ENCODE measurements at regions not wholly inside any gene's neighbourhood (a gene's known extent, or its start where the extent isn't known, plus 50 kb on each side); places are given as distances from the start of the nearest gene placed in this dataset.

GRCh38 chr5:167533814-167534795 lies 757.3 kb upstream of the WWC1 start:
- Histone ChIP-seq H3K27ac (ENCODE audit: low read depth, low read length) (no peak overlapping the region), H3K27me3 (ENCODE audit: control insufficient read depth, insufficient read depth, low read length) (no peaks in the 10 kb centered on the region), H3K9ac (ENCODE audit: low read length) (no peak overlapping the region), H3K36me3 (ENCODE audit: control insufficient read depth, insufficient read depth, low read length) (no peaks in the 10 kb centered on the region), H3K4me1 (ENCODE audit: control insufficient read depth, insufficient read depth, low read length) (peaks cover 14% of the 10 kb centered on the region), H3K4me3 (ENCODE audit: low read depth, low read length) (no peak overlapping the region), H3K9me3 (ENCODE audit: control insufficient read depth, insufficient read depth, low read depth, low read length) (peaks cover 8% of the 10 kb centered on the region; the same call in 1 of the 2 replicates)

DNA sequence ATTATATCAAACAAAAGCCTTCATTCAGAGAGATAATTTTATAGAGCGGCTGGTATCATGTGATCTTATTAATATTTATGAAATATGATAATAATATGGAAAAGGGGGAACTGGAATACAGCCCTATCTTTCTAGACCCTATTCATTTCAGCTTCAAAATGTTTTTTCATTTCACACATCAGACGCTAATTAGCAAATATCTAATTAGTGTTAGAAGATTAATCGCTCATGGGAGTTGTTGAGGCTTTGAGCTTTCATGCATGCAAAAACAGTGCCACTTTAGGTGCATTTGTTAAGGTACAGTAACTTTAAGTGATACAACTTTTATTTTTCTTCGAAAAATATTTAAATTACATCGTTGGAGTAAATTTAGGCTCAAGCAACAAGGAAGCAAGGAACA lies 751.7 kb upstream of the WWC1 start:
- H3K4me1 ChIP-seq (ENCODE audit: control insufficient read depth, insufficient read depth, low read length) = no peaks in the 10 kb centered on the region
- H3K4me3 ChIP-seq (ENCODE audit: low read depth, low read length) = no peak overlapping the region
- H3K27me3 ChIP-seq (ENCODE audit: control insufficient read depth, insufficient read depth, low read length) = no peaks in the 10 kb centered on the region
- no peaks in the 10 kb centered on the region for H3K36me3 ChIP-seq (ENCODE audit: control insufficient read depth, insufficient read depth, low read length)
- H3K9me3 ChIP-seq (ENCODE audit: control insufficient read depth, insufficient read depth, low read depth, low read length) = peaks cover 8% of the 10 kb centered on the region; the same call in 1 of the 2 replicates
- H3K9ac ChIP-seq (ENCODE audit: low read length) = no peak overlapping the region
- H3K27ac ChIP-seq (ENCODE audit: low read depth, low read length) = no peak overlapping the region

- Histone ChIP-seq H3K9ac (ENCODE audit: low read length) (no peak overlapping the region), H3K27me3 (ENCODE audit: control insufficient read depth, insufficient read depth, low read length) (no peaks in the 10 kb centered on the region), H3K36me3 (ENCODE audit: control insufficient read depth, insufficient read depth, low read length) (no peaks in the 10 kb centered on the region), H3K4me1 (ENCODE audit: control insufficient read depth, insufficient read depth, low read length) (peaks cover 13% of the 10 kb centered on the region), H3K9me3 (ENCODE audit: control insufficient read depth, insufficient read depth, low read depth, low read length) (no peaks in the 10 kb centered on the region), H3K27ac (ENCODE audit: low read depth, low read length) (no peak overlapping the region), H3K4me3 (ENCODE audit: low read depth, low read length) (no peak overlapping the region)
Measured at GRCh38 chr5:167546270-167546669, 745.2 kb upstream of the WWC1 start.

DNA sequence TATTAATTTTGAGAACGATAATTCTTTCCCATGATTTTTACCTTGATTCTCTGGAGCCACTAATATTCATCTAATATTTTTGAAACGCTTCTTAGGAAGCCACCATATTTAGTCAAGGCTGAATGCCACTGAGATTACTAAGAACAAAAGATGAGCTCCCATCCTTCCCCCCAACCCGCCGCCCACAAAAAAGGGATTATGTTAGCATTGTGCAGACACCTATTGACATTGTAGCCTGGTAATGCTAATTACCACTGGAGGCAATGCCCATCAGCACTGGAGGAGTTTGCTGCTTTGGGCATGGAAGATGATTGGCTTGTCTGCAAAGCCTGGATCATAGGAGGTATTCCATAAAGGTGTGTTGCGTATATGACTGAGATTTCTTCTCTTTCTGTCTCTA lies 739.1 kb upstream of the WWC1 start:
- H3K27ac ChIP-seq (ENCODE audit: low read depth, low read length) = no peak overlapping the region
- no peaks in the 10 kb centered on the region for H3K36me3 ChIP-seq (ENCODE audit: control insufficient read depth, insufficient read depth, low read length)

DNA sequence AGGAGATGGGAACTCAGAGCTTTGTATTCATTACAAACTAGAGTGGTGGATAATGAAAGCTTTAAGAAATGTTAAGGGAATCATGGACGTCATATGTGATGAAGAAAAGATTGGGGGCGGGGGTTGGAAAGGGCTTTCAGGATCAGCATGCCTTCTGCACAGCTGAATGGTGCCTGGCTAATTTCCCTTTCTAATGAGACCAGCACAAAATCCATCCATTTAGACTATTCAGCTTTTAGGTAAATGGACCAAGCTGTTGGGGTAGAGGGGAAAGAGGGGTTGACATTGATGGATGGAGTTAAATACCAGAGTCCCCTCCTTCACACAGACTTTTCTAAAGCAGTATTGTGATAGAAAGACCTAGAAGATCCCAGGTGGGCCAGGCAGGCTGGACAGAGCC lies 737.9 kb upstream of the WWC1 start:
- no peak overlapping the region for H3K9ac ChIP-seq (ENCODE audit: low read length)
- no peaks in the 10 kb centered on the region for H3K36me3 ChIP-seq (ENCODE audit: control insufficient read depth, insufficient read depth, low read length)
- H3K4me1 ChIP-seq (ENCODE audit: control insufficient read depth, insufficient read depth, low read length) = peaks cover 21% of the 10 kb centered on the region
- no peaks in the 10 kb centered on the region; the same call in 1 of the 2 replicates for H3K9me3 ChIP-seq (ENCODE audit: control insufficient read depth, insufficient read depth, low read depth, low read length)
- no peak overlapping the region for H3K4me3 ChIP-seq (ENCODE audit: low read depth, low read length)
- no peaks in the 10 kb centered on the region for H3K27me3 ChIP-seq (ENCODE audit: control insufficient read depth, insufficient read depth, low read length)
- no peak overlapping the region for H3K27ac ChIP-seq (ENCODE audit: low read depth, low read length)

More for the DNA sequence above, 739.1 kb upstream of the WWC1 start:
- Histone ChIP-seq H3K4me3 (ENCODE audit: low read depth, low read length) (no peak overlapping the region), H3K9ac (ENCODE audit: low read length) (no peak overlapping the region), H3K4me1 (ENCODE audit: control insufficient read depth, insufficient read depth, low read length) (peaks cover 21% of the 10 kb centered on the region), H3K9me3 (ENCODE audit: control insufficient read depth, insufficient read depth, low read depth, low read length) (no peaks in the 10 kb centered on the region), H3K27me3 (ENCODE audit: control insufficient read depth, insufficient read depth, low read length) (no peaks in the 10 kb centered on the region)

DNA sequence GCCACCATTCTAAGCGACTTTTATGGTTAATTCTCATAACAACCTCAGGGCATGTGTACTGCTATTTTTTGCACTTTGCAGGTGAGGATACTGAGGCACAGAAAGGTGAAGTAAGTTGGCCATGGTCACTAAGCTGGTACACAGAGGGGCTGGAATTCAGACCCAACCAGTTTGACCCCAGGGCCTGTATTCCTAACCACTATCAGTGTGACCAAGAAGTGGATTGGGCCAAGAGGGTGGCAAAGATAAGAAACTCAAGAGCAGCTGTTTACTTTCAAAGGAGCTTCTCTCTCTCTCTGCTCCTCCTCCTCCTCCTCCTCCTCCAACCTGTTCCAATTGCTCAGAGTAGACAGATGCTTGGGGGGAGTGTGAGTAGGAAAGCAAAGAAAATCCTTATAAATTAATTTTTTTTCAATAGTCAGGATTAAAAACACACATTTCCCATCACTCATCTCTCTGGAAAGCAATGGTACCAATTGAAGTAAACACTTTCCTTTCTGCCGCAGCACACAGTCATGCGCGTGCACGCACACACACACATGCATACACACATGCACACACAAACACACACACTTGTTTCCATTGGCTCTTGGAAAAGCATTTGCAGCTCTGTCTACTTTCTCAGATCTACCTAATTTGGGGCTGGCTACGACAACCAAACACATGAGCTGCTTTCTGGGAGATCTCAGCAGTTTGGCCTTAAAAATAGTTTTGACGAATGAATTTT lies 736.7 kb upstream of the WWC1 start:
- H3K36me3 ChIP-seq (ENCODE audit: control insufficient read depth, insufficient read depth, low read length) = no peaks in the 10 kb centered on the region
- H3K27ac ChIP-seq (ENCODE audit: low read depth, low read length) = no peak overlapping the region
- H3K27me3 ChIP-seq (ENCODE audit: control insufficient read depth, insufficient read depth, low read length) = no peaks in the 10 kb centered on the region
- H3K4me1 ChIP-seq (ENCODE audit: control insufficient read depth, insufficient read depth, low read length) = peaks cover 16% of the 10 kb centered on the region
- no peak overlapping the region for H3K4me3 ChIP-seq (ENCODE audit: low read depth, low read length)
- H3K9me3 ChIP-seq (ENCODE audit: control insufficient read depth, insufficient read depth, low read depth, low read length) = no peaks in the 10 kb centered on the region; the same call in 1 of the 2 replicates
- no peak overlapping the region for H3K9ac ChIP-seq (ENCODE audit: low read length)

- no peaks in the 10 kb centered on the region; the same call in 1 of the 2 replicates for H3K9me3 ChIP-seq (ENCODE audit: control insufficient read depth, insufficient read depth, low read depth, low read length)
- H3K4me1 ChIP-seq (ENCODE audit: control insufficient read depth, insufficient read depth, low read length) = peaks cover 11% of the 10 kb centered on the region
- no peak overlapping the region for H3K9ac ChIP-seq (ENCODE audit: low read length)
- H3K27me3 ChIP-seq (ENCODE audit: control insufficient read depth, insufficient read depth, low read length) = no peaks in the 10 kb centered on the region
- H3K4me3 ChIP-seq (ENCODE audit: low read depth, low read length) = no peak overlapping the region
- no peaks in the 10 kb centered on the region for H3K36me3 ChIP-seq (ENCODE audit: control insufficient read depth, insufficient read depth, low read length)
- H3K27ac ChIP-seq (ENCODE audit: low read depth, low read length) = no peak overlapping the region
Measured at GRCh38 chr5:167555565-167556166, 735.8 kb upstream of the WWC1 start.

DNA sequence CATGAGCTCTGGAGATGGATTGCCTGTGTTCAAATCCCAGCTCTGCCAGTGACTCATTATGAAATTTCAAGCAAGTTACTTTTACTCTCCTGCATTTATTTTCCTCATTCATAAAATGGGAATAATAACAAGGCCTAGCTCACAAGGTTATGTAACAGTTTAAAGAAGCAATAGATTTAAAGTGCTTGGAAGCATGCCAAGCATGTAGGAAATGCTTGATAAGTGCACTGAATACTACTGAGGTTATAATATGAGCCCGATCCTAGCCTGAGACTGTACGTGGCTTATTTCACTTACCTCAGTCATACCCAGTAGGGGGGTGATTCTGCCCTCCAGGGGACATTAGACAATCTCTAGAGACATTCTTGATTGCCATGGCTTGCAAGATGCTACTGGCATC lies 734.1 kb upstream of the WWC1 start:
- peaks cover 21% of the 10 kb centered on the region for H3K4me1 ChIP-seq (ENCODE audit: control insufficient read depth, insufficient read depth, low read length)
- no peak overlapping the region for H3K9ac ChIP-seq (ENCODE audit: low read length)
- no peaks in the 10 kb centered on the region; the same call in 1 of the 2 replicates for H3K9me3 ChIP-seq (ENCODE audit: control insufficient read depth, insufficient read depth, low read depth, low read length)
- H3K27me3 ChIP-seq (ENCODE audit: control insufficient read depth, insufficient read depth, low read length) = no peaks in the 10 kb centered on the region
- no peaks in the 10 kb centered on the region for H3K36me3 ChIP-seq (ENCODE audit: control insufficient read depth, insufficient read depth, low read length)
- H3K4me3 ChIP-seq (ENCODE audit: low read depth, low read length) = no peak overlapping the region
- no peak overlapping the region for H3K27ac ChIP-seq (ENCODE audit: low read depth, low read length)

DNA sequence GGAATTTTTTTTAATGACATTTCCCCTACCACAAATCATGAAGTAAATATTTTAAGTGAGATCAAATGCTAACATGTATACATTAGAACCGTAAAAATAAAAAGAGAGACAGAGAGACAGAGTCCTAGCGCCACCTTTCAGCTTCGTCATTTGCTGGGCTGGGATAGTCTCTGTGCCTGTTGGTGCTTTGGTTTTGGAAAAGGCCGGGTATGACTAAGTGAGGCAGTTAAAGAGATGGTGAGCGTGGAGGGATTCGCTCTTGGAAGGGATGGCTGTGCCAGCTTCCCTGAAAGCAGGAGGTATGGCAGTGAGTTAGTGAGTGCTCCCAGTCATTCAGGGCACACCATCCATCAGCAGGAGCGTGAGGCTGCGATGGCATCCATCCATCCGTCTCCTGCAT lies 729.6 kb upstream of the WWC1 start:
- Histone ChIP-seq H3K9ac (ENCODE audit: low read length) (no peak overlapping the region), H3K4me3 (ENCODE audit: low read depth, low read length) (no peak overlapping the region), H3K27ac (ENCODE audit: low read depth, low read length) (no peak overlapping the region), H3K36me3 (ENCODE audit: control insufficient read depth, insufficient read depth, low read length) (no peaks in the 10 kb centered on the region), H3K4me1 (ENCODE audit: control insufficient read depth, insufficient read depth, low read length) (peaks cover 14% of the 10 kb centered on the region; the same call in 1 of the 2 replicates), H3K27me3 (ENCODE audit: control insufficient read depth, insufficient read depth, low read length) (no peaks in the 10 kb centered on the region), H3K9me3 (ENCODE audit: control insufficient read depth, insufficient read depth, low read depth, low read length) (no peaks in the 10 kb centered on the region; the same call in 1 of the 2 replicates)

GRCh38 chr5:167564275-167564674 lies 727.2 kb upstream of the WWC1 start:
- H3K27ac ChIP-seq (ENCODE audit: low read depth, low read length) = no peak overlapping the region
- H3K27me3 ChIP-seq (ENCODE audit: control insufficient read depth, insufficient read depth, low read length) = no peaks in the 10 kb centered on the region

More at GRCh38 chr5:167564275-167564674, 727.2 kb upstream of the WWC1 start:
- Histone ChIP-seq H3K9ac (ENCODE audit: low read length) (no peak overlapping the region), H3K4me3 (ENCODE audit: low read depth, low read length) (no peak overlapping the region), H3K36me3 (ENCODE audit: control insufficient read depth, insufficient read depth, low read length) (no peaks in the 10 kb centered on the region), H3K9me3 (ENCODE audit: control insufficient read depth, insufficient read depth, low read depth, low read length) (no peaks in the 10 kb centered on the region), H3K4me1 (ENCODE audit: control insufficient read depth, insufficient read depth, low read length) (peaks cover 14% of the 10 kb centered on the region; the same call in 1 of the 2 replicates)
